Thyroid gland (tissue), 4 donors: ENCODE measurements at regions not wholly inside any gene's neighbourhood (a gene's known extent, or its start where the extent isn't known, plus 50 kb on each side); places are given as distances from the start of the nearest gene placed in this dataset.

Source experiments
- DNase-seq, 2 donors: peaks; one replicate each; pipeline ENCODE4 v3.0.0-alpha.2; 2019
- H3K27ac ChIP-seq, 3 donors: fragments of 200-600 bp; sonication (generic); 1 replicate in 2 of 3; 2 replicates in 1 of 3; pipeline ENCODE4 v1.5.1; 2016 to 2019; ENCODE audit warnings: mild to moderate bottlenecking in 1 of 3, moderate library complexity in 1 of 3
- H3K27me3 ChIP-seq: fragments of 200-600 bp; sonication (generic); one replicate; pipeline ENCODE4 v1.5.1; 2019
- H3K36me3 ChIP-seq, 2 donors: fragments of 200-600 bp; sonication (generic); one replicate each; pipeline ENCODE4 v1.5.1; 2016 to 2019
- H3K4me1 ChIP-seq, 2 donors: fragments of 200-600 bp; sonication (generic); one replicate each; pipeline ENCODE4 v1.5.1; 2017 to 2019
- H3K4me3 ChIP-seq, 3 donors: fragments of 200-600 bp; sonication (generic); replicated peaks in 1 of 3; 1 replicate in 2 of 3; 2 replicates in 1 of 3; pipeline ENCODE4 v1.5.1; 2016; ENCODE audit warnings: mild to moderate bottlenecking in 1 of 3
- H3K9me3 ChIP-seq: fragments of 200-600 bp; sonication (generic); one replicate; pipeline ENCODE4 v1.5.1; 2017
- POLR2A ChIP-seq, 2 donors: fragments of 450-650 bp; IDR thresholded peaks; one replicate each; pipeline ENCODE4 v1.6.1; 2017; ENCODE audit warnings: antibody characterized with exemption in 2 of 2, mild to moderate bottlenecking in 2 of 2, moderate library complexity in 1 of 2
- WGBS, 2 donors: methylation state at CpG; one replicate each; pipeline ENCODE4 v1.1.5; 2017; 5-methylcytosine and 5-hydroxymethylcytosine counted together
- intact Hi-C: fragments of 100-400 bp; cut with DNase I; formaldehyde crosslinking; loops from one replicate; pipeline ENCODE4 v1.15.1; 2023
- TF ChIP-seq, protein P1 (sequence below), 6 experiments: fragments of 200-600 bp in 3 of 6; fragments of 450-650 bp in 3 of 6; sonication (generic) in 3 of 6; IDR thresholded peaks; one replicate each; pipeline ENCODE4 v1.5.1; 2016 to 2019; ENCODE audit warnings: antibody characterized with exemption in 6 of 6, mild to moderate bottlenecking in 2 of 6, inconsistent platforms in 1 of 6, moderate library complexity in 1 of 6

DNA sequence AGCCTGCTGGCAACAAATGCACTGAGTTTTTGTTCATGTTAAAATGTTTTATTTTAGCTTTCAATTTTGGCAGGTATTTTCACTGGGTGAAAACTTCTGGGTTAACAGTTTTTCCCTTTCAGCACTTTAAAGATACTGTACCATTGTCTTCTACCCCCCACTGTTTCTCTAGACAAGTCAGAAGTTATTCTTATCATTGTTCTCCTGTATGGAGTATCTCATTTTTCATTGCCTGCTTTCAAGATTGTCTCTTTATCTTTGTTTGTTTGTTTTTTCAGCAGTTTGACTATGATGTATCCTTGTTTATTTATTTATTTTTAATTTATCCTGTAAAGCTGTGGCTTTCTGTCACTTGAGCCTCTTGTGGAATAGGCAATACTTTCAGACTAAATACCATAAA, 277.0 kb downstream of the ICOS start:
- intact Hi-C loops: no loop called here
- no peaks in the 10 kb centered on the region for H3K9me3 ChIP-seq
- H3K4me1 ChIP-seq: no peaks in the 10 kb centered on the region
- no peak overlapping the region for H3K4me3 ChIP-seq
- H3K36me3 ChIP-seq: no peaks in the 10 kb centered on the region
- H3K27me3 ChIP-seq: no peaks in the 10 kb centered on the region
- no peak overlapping the region for H3K27ac ChIP-seq
- no peak for DNase-seq
- TF ChIP-seq, protein P1, sequence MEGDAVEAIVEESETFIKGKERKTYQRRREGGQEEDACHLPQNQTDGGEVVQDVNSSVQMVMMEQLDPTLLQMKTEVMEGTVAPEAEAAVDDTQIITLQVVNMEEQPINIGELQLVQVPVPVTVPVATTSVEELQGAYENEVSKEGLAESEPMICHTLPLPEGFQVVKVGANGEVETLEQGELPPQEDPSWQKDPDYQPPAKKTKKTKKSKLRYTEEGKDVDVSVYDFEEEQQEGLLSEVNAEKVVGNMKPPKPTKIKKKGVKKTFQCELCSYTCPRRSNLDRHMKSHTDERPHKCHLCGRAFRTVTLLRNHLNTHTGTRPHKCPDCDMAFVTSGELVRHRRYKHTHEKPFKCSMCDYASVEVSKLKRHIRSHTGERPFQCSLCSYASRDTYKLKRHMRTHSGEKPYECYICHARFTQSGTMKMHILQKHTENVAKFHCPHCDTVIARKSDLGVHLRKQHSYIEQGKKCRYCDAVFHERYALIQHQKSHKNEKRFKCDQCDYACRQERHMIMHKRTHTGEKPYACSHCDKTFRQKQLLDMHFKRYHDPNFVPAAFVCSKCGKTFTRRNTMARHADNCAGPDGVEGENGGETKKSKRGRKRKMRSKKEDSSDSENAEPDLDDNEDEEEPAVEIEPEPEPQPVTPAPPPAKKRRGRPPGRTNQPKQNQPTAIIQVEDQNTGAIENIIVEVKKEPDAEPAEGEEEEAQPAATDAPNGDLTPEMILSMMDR (IDR thresholded peaks at IDR 0.05): no peak
- TF ChIP-seq POLR2A (IDR thresholded peaks at IDR 0.05): no peak

DNA sequence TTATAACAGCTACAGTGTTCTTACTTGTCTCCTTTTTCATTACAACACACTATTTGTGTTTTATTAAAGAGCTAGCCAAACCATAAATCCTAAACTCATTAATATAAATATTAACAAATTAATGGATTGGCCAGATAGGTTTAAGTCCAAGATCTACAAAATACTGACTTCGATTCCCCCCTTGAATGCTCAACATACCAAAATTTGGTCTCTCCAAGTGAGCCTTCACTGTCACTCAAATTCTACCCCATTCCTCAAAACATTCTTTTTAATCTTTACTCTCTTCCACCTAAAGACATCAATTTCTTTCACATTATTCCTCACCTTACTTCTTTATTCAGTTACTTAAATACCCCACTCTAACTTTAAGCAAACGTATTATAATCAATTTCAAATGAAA, 281.5 kb downstream of the ICOS start:
- WGBS, 2 donors: 92 to 95% methylated on average over 2 of the region's 2 CpGs
- Histone ChIP-seq H3K27ac (no peak overlapping the region), H3K36me3 (no peaks in the 10 kb centered on the region), H3K9me3 (no peaks in the 10 kb centered on the region), H3K4me1 (no peaks in the 10 kb centered on the region), H3K27me3 (no peaks in the 10 kb centered on the region), H3K4me3 (no peak overlapping the region)
- DNase-seq: no peak
- no peak for TF ChIP-seq POLR2A (IDR thresholded peaks at IDR 0.05)
- TF ChIP-seq, protein P1 (IDR thresholded peaks at IDR 0.05): no peak
- intact Hi-C loops: no loop called here

DNA sequence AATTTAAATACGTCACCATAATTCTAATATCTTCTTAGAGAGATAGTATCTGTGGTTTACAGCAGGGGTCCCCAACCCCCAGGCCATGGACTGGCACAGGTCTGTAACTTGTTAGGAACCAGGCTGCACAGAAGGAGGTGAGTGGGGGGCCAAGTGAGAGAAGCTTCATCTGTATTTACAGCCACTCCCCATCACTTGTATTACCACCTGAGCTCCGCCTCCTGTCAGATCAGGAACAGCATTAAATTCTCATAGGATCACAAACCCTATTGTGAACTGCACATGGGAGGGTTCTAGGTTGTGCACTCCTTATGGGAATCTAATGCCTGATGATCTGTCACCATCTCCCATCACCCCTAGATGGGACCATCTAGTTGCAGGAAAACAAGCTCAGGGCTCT, 282.6 kb downstream of the ICOS start:
- no peaks in the 10 kb centered on the region for H3K27me3 ChIP-seq
- no peak overlapping the region for H3K4me3 ChIP-seq
- WGBS, 2 donors: 75 to 98% methylated on average over 2 of the region's 2 CpGs
- TF ChIP-seq POLR2A (IDR thresholded peaks at IDR 0.05): no peak
- TF ChIP-seq, protein P1 (IDR thresholded peaks at IDR 0.05): no peak
- no peak for DNase-seq
- intact Hi-C loops: no loop called here
- H3K4me1 ChIP-seq: no peaks in the 10 kb centered on the region
- no peaks in the 10 kb centered on the region for H3K9me3 ChIP-seq
- H3K36me3 ChIP-seq: no peaks in the 10 kb centered on the region
- H3K27ac ChIP-seq: no peak overlapping the region

DNA sequence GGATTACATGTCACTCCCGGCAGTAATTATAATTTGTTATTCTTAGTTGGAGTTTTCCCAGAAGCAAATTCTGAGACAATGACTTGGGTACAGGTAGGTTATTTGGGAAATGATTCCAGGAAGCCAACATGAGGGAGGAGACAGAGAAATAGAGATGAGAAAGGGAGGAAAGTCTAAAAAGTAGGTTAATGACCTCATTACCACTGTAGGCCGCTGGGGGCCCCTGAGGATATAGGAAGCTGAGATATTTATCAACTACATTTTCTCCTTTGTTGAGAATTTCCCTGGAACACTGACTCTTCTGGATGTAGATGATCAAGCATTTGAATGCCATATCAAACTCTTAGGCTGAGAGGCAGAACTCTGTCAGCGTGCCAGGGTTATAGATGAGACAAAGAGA, 284.3 kb downstream of the ICOS start:
- H3K27me3 ChIP-seq: no peaks in the 10 kb centered on the region
- TF ChIP-seq, protein P1 (IDR thresholded peaks at IDR 0.05): no peak
- no peak for TF ChIP-seq POLR2A (IDR thresholded peaks at IDR 0.05)
- H3K4me3 ChIP-seq: no peak overlapping the region
- no peak overlapping the region for H3K27ac ChIP-seq
- no peaks in the 10 kb centered on the region for H3K9me3 ChIP-seq
- 76 to 79% methylated on average over 3 of the region's 3 CpGs for WGBS, 2 donors
- intact Hi-C loops: no loop called here
- DNase-seq: no peak
- no peaks in the 10 kb centered on the region for H3K4me1 ChIP-seq
- H3K36me3 ChIP-seq: no peaks in the 10 kb centered on the region

DNA sequence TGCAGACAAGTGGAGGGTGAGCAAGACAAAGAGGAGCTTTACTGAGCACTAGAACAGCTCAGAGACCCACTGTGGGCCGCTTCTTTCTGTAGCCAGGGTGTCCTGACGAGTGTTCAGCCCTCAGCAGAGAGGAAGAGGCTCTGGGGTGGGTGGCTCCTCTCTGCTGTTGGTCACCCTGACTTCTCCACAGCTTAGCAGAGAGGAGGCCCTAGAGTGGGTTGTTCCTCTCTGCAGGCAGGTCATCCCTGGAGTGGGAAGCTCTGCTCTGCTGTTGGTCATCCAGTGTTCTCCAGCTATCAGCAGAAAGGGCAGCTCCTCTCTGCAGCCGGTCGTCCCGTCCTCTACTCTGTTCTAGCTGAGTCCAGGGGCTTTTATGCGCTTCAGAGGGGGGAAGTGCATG, 286.5 kb downstream of the ICOS start:
- no peaks in the 10 kb centered on the region for H3K9me3 ChIP-seq
- 89 to 96% methylated on average over 6 of the region's 6 CpGs for WGBS, 2 donors
- H3K27ac ChIP-seq: no peak overlapping the region
- intact Hi-C loops: no loop called here
- no peak for DNase-seq
- H3K27me3 ChIP-seq: no peaks in the 10 kb centered on the region
- H3K4me3 ChIP-seq: no peak overlapping the region
- TF ChIP-seq, protein P1 (IDR thresholded peaks at IDR 0.05): no peak
- no peak for TF ChIP-seq POLR2A (IDR thresholded peaks at IDR 0.05)
- H3K4me1 ChIP-seq: no peaks in the 10 kb centered on the region
- H3K36me3 ChIP-seq: no peaks in the 10 kb centered on the region
